ENCODE measurements at regions not wholly inside any gene's neighbourhood (a gene's known extent, or its start where the extent isn't known, plus 50 kb on each side); places are given as distances from the start of the nearest gene placed in this dataset.
"Not testable (repeated sequence)": the region's sequence is repeated elsewhere in the genome, so short reads cannot be mapped to it uniquely, and the experiment has no call there.

- TF ChIP-seq CTCF (IDR thresholded peaks at IDR 0.05): no peak
- no peaks in the 10 kb centered on the region for H3K27me3 ChIP-seq
- DNase-seq (no peak), ATAC-seq (no peak)
- no peak overlapping the region for H3K4me3 ChIP-seq
- intact Hi-C loops (cut with DNase I): no loop called here
- no peaks in the 10 kb centered on the region for H3K36me3 ChIP-seq
- H3K4me1 ChIP-seq: no peaks in the 10 kb centered on the region
- H3K27ac ChIP-seq: no peak overlapping the region
- H3K9me3 ChIP-seq: no peaks in the 10 kb centered on the region
These were observed 866.0 kb upstream of the ACVR2A start for GRCh38 chr2:146978577-146979555.

- intact Hi-C loops (cut with DNase I); DNase-seq; H3K27ac ChIP-seq; ATAC-seq; H3K9me3 ChIP-seq; H3K27me3 ChIP-seq; H3K4me3 ChIP-seq; H3K36me3 ChIP-seq; H3K4me1 ChIP-seq: not testable (repeated sequence)
These were observed 873.8 kb upstream of the ACVR2A start for GRCh38 chr2:146970981-146971380.

GRCh38 chr2:146969703-146970102 is 875.1 kb upstream of the ACVR2A start:
- H3K4me3 ChIP-seq; DNase-seq; ATAC-seq; intact Hi-C loops (cut with DNase I); H3K36me3 ChIP-seq; H3K27ac ChIP-seq; H3K4me1 ChIP-seq; H3K9me3 ChIP-seq; H3K27me3 ChIP-seq: not testable (repeated sequence)

- H3K9me3 ChIP-seq: no peaks in the 10 kb centered on the region
- intact Hi-C loops (cut with DNase I): no loop called here
- no peak for DNase-seq
- ATAC-seq: no peak
- H3K4me1 ChIP-seq: no peaks in the 10 kb centered on the region
- no peaks in the 10 kb centered on the region for H3K36me3 ChIP-seq
- no peak overlapping the region for H3K27ac ChIP-seq
- no peaks in the 10 kb centered on the region for H3K27me3 ChIP-seq
- H3K4me3 ChIP-seq: no peak overlapping the region
- no peak for TF ChIP-seq CTCF (IDR thresholded peaks at IDR 0.05)
These were observed 880.3 kb upstream of the ACVR2A start for GRCh38 chr2:146964494-146964893.

GRCh38 chr2:146954544-146954943 is 890.3 kb upstream of the ACVR2A start:
- no peak for DNase-seq
- no peak for TF ChIP-seq CTCF (IDR thresholded peaks at IDR 0.05)
- ATAC-seq: no peak
- Histone ChIP-seq H3K9me3 (no peaks in the 10 kb centered on the region), H3K27ac (no peak overlapping the region), H3K4me1 (no peaks in the 10 kb centered on the region), H3K4me3 (no peak overlapping the region), H3K36me3 (no peaks in the 10 kb centered on the region), H3K27me3 (no peaks in the 10 kb centered on the region)
- intact Hi-C loops (cut with DNase I): no loop called here

GRCh38 chr2:146952696-146953095 is 892.1 kb upstream of the ACVR2A start:
- Histone ChIP-seq H3K27me3 (no peaks in the 10 kb centered on the region), H3K9me3 (no peaks in the 10 kb centered on the region), H3K27ac (no peak overlapping the region), H3K36me3 (no peaks in the 10 kb centered on the region), H3K4me3 (no peak overlapping the region), H3K4me1 (no peaks in the 10 kb centered on the region)
- ATAC-seq (peak; percentile 51), DNase-seq (no peak)
- no peak for TF ChIP-seq CTCF (IDR thresholded peaks at IDR 0.05)
- intact Hi-C loops (cut with DNase I): no loop called here
